ENCODE measurements at regions not wholly inside any gene's neighbourhood (a gene's known extent, or its start where the extent isn't known, plus 50 kb on each side); places are given as distances from the start of the nearest gene placed in this dataset.

DNA sequence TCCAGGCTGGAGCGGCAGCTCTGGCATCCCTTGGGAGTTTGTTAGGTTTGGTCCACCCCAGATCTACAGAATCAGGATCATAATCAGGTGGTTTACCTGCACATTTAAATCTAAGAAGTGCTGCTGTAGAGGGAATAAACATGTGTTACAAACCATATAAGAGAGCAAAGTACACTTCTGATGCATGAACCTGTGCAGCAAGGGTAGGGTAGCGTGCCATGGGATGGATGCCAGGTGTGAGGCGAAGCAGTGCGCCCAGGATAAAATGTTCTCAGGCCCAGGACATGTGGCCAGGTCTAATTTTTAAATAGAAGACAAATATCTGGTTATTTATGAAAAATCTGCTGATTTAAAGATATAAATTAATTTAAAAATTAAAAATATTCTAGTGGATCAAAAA lies 308.8 kb upstream of the USP24 start:
- H3K27ac Mint-ChIP-seq, result no peak overlapping the region

DNA sequence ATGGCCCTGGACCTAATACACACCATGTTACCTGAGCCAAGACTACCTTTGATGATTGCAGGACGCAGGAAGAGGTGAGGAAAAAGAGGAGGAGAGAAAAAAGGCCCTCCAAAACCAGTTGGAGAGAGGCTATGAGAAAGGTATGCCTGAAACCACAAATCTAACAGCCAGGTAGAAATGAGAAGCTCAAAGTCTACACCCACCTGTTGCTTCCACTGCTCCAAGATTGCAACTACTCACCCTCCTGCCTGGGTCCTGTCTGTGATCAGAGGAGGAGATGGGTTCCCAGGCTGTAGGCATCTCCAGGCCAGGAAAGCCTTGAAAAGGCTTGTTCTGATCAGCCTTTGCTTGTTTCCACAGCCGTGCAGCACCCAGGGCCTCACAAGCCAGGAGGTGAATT lies 307.8 kb upstream of the USP24 start:
- Mint-ChIP-seq H3K36me3 (no peaks in the 10 kb centered on the region), H3K27ac (no peak overlapping the region), H3K27me3 (ENCODE audit: low read depth in 2 of 2) (peaks cover 8 to 12% of the 10 kb centered on the region in 2 donors), H3K4me3 (no peak overlapping the region), H3K9me3 (no peaks in the 10 kb centered on the region), H3K4me1 (peaks cover 3% of the 10 kb centered on the region in 2 donors)
- no peak for DNase-seq
- H3K27me3 ChIP-seq (ENCODE audit: control insufficient read depth, insufficient read depth, low read length), result no peaks in the 10 kb centered on the region
- no peak for ATAC-seq
- intact Hi-C loops (cut with micrococcal nuclease), result no loop called here
- H3K4me1 ChIP-seq (ENCODE audit: control insufficient read depth, insufficient read depth, low read length), result peaks cover 3% of the 10 kb centered on the region
- H3K4me3 ChIP-seq (ENCODE audit: low read length), result no peak overlapping the region
- H3K9me3 ChIP-seq (ENCODE audit: control insufficient read depth, insufficient read depth, low read length), result no peaks in the 10 kb centered on the region
- WGBS (ENCODE audit: insufficient coverage), result 92% methylated on average over 2 of the region's 2 CpGs
- H3K36me3 ChIP-seq (ENCODE audit: control insufficient read depth, insufficient read depth, low read length), result no peaks in the 10 kb centered on the region
- TF ChIP-seq, protein P1, sequence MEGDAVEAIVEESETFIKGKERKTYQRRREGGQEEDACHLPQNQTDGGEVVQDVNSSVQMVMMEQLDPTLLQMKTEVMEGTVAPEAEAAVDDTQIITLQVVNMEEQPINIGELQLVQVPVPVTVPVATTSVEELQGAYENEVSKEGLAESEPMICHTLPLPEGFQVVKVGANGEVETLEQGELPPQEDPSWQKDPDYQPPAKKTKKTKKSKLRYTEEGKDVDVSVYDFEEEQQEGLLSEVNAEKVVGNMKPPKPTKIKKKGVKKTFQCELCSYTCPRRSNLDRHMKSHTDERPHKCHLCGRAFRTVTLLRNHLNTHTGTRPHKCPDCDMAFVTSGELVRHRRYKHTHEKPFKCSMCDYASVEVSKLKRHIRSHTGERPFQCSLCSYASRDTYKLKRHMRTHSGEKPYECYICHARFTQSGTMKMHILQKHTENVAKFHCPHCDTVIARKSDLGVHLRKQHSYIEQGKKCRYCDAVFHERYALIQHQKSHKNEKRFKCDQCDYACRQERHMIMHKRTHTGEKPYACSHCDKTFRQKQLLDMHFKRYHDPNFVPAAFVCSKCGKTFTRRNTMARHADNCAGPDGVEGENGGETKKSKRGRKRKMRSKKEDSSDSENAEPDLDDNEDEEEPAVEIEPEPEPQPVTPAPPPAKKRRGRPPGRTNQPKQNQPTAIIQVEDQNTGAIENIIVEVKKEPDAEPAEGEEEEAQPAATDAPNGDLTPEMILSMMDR (IDR thresholded peaks at IDR 0.05), result no peak
- no peak overlapping the region for H3K27ac ChIP-seq (ENCODE audit: low read length)

More for the DNA sequence above, 308.8 kb upstream of the USP24 start:
- Mint-ChIP-seq H3K9me3 (no peaks in the 10 kb centered on the region), H3K4me3 (no peak overlapping the region), H3K36me3 (no peaks in the 10 kb centered on the region), H3K4me1 (peaks cover 13% of the 10 kb centered on the region in 2 donors), H3K27me3 (ENCODE audit: low read depth in 2 of 2) (peaks cover 0 to 6% of the 10 kb centered on the region in 2 donors)
- 91% methylated on average over 4 of the region's 4 CpGs for WGBS (ENCODE audit: insufficient coverage)
- Histone ChIP-seq H3K27ac (ENCODE audit: low read length) (no peak overlapping the region), H3K27me3 (ENCODE audit: control insufficient read depth, insufficient read depth, low read length) (no peaks in the 10 kb centered on the region), H3K4me3 (ENCODE audit: low read length) (no peak overlapping the region), H3K36me3 (ENCODE audit: control insufficient read depth, insufficient read depth, low read length) (no peaks in the 10 kb centered on the region), H3K9me3 (ENCODE audit: control insufficient read depth, insufficient read depth, low read length) (no peaks in the 10 kb centered on the region), H3K4me1 (ENCODE audit: control insufficient read depth, insufficient read depth, low read length) (peaks cover 4% of the 10 kb centered on the region)
- intact Hi-C loops (cut with micrococcal nuclease), result no loop called here
- DNase-seq, result no peak
- ATAC-seq, result no peak
- TF ChIP-seq, protein P1 (IDR thresholded peaks at IDR 0.05), result no peak

DNA sequence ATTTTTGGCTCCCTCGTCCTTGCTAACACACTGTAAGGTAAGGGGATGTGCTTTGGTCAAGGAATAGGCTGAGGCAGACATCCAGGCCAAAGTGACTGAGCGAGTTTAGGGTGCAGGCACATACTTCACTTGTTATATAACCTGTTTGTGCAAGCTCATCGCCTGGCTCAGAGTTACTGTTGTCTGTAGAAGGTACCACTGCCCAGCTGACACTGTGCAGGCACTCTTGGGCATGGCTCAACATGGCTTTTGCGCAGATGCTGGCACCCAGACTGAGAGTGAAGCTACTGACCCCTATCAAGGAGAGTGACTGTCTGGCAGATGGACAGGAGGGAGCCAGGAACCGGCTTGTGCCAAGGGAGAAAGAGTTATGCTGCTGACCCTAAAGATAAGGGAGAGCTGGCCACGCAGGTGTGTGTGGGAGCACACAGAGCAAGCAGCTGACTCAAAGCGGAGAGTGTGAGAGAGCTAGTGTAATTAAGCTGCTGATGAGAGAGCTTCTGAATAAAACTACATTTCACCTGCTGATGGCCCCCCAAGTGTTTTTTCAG lies 307.3 kb upstream of the USP24 start:
- no peak overlapping the region for H3K27ac ChIP-seq (ENCODE audit: low read length)
- no peaks in the 10 kb centered on the region for H3K27me3 ChIP-seq (ENCODE audit: control insufficient read depth, insufficient read depth, low read length)
- no peaks in the 10 kb centered on the region for H3K9me3 Mint-ChIP-seq
- intact Hi-C loops (cut with micrococcal nuclease), result no loop called here
- H3K36me3 ChIP-seq (ENCODE audit: control insufficient read depth, insufficient read depth, low read length), result no peaks in the 10 kb centered on the region
- H3K36me3 Mint-ChIP-seq, result no peaks in the 10 kb centered on the region
- WGBS (ENCODE audit: insufficient coverage), result 85% methylated on average over 7 of the region's 7 CpGs
- H3K4me1 Mint-ChIP-seq, result no peaks in the 10 kb centered on the region
- ATAC-seq (peak in 1 of 3 donors; percentile 19), DNase-seq (no peak)
- no peak overlapping the region for H3K27ac Mint-ChIP-seq
- peaks cover 13 to 16% of the 10 kb centered on the region in 2 donors for H3K27me3 Mint-ChIP-seq (ENCODE audit: low read depth in 2 of 2)
- TF ChIP-seq, protein P1 (IDR thresholded peaks at IDR 0.05), result no peak
- no peak overlapping the region for H3K4me3 Mint-ChIP-seq
- no peaks in the 10 kb centered on the region for H3K9me3 ChIP-seq (ENCODE audit: control insufficient read depth, insufficient read depth, low read length)
- H3K4me1 ChIP-seq (ENCODE audit: control insufficient read depth, insufficient read depth, low read length), result no peaks in the 10 kb centered on the region
- no peak overlapping the region for H3K4me3 ChIP-seq (ENCODE audit: low read length)

DNA sequence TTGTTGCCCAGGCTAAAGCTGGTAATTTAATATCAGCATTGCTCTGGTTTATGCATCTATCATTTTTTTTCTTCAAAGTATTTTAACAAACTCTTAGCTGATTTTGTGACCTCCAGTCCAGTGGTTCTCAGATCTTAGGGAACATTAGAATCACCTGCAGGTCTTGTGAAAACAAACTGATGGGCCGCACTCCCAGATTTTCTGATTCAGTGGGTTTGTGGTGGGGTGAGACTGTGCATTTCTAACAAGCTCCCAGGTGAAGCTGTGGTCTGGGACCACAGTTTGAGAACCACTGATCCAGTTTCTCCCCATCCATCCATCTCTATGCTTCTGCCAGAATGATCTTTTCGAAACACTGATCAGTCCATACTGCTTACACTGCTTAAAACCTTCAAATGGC lies 305.7 kb upstream of the USP24 start:
- Histone ChIP-seq H3K4me1 (ENCODE audit: control insufficient read depth, insufficient read depth, low read length) (no peaks in the 10 kb centered on the region), H3K27ac (ENCODE audit: low read length) (no peak overlapping the region), H3K9me3 (ENCODE audit: control insufficient read depth, insufficient read depth, low read length) (no peaks in the 10 kb centered on the region), H3K36me3 (ENCODE audit: control insufficient read depth, insufficient read depth, low read length) (no peaks in the 10 kb centered on the region), H3K4me3 (ENCODE audit: low read length) (no peak overlapping the region), H3K27me3 (ENCODE audit: control insufficient read depth, insufficient read depth, low read length) (no peaks in the 10 kb centered on the region)
- peaks cover 23 to 24% of the 10 kb centered on the region in 2 donors for H3K27me3 Mint-ChIP-seq (ENCODE audit: low read depth in 2 of 2)
- H3K27ac Mint-ChIP-seq, result no peak overlapping the region
- no peaks in the 10 kb centered on the region for H3K4me1 Mint-ChIP-seq
- no peaks in the 10 kb centered on the region for H3K36me3 Mint-ChIP-seq
- no peaks in the 10 kb centered on the region for H3K9me3 Mint-ChIP-seq
- TF ChIP-seq, protein P1 (IDR thresholded peaks at IDR 0.05), result no peak
- H3K4me3 Mint-ChIP-seq, result no peak overlapping the region
- 90% methylated on average over 2 of the region's 2 CpGs for WGBS (ENCODE audit: insufficient coverage)
- ATAC-seq (no peak), DNase-seq (no peak)
- intact Hi-C loops (cut with micrococcal nuclease), result no loop called here
